NCI-H146 treated with DMSO at 0.1 percent for 48 hours (cell line): ENCODE measurements at regions not wholly inside any gene's neighbourhood (a gene's known extent, or its start where the extent isn't known, plus 50 kb on each side); places are given as distances from the start of the nearest gene placed in this dataset.
A peak's percentile ranks its signal among the peaks of the same experiment; 100 is the strongest.

Experiments
- DNase-seq: peaks from one replicate; lab custom pipeline; 2025; ENCODE audit not compliant: unreplicated experiment; lab: John Stamatoyannopoulos, UW

DNA sequence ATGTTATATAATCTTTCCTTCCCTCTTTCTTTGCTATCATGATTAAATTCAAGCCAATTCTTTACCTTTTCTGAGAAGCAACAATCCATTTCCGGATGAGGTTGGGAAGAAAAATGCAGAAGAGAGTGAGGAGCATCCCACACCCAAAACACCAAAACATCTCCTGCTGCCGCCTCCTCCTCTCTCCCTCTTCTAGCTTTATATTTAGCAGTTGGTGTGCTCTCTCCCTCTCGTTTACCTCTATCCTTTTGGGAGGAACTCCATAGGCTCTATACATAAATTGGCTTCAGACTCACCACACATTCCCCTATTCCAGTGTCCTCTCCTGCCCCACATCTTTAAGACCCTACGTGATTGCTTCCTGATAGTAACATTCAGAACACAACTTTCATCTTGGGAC is 332.2 kb upstream of the PLXNA2 start:
- DNase-seq = no peak

DNA sequence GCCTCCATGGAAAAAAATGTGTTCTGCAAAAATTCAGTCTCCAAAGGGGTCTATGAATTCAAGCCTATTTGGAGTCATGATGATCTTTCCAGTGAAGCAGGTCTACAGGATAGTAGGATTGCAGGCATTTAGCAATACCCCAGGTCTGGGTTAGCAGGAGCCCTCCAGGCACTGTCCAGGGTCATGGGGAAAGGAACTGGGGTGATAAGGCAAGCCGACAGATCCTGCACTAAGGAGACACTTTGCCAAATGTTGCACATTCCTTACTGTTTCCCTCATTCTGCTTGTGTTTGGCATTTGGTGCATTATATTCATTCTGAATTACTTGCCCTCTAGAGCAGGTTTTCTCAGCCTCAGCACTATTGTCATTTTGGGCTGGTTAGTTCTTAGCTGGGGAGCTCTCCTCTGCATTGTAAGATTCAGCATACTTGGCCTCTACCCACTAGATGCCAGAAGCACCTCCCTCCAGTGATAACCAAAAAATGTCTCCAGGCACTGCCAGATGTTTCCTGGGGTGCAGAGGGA is 333.3 kb upstream of the PLXNA2 start:
- no peak for DNase-seq

DNA sequence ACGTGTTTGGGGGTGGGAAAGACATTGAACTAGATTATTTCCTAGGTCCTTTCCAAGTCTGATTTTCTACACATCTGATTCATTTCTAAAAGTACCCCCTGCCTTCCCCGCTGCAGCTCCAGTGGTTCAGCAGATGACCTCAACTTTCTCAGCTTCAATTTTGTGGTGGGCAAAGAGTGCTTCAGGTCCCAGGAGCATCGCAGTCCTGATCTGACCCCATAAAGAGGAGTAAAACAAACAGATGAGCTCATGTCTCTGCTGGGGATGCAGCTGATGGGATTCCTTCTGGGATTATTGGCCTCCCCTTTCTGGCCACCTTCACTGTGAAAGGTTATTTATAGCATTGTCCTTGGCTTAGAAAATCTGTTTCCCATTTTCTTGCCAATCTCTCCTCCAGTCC is 337.0 kb upstream of the PLXNA2 start:
- no peak for DNase-seq

DNA sequence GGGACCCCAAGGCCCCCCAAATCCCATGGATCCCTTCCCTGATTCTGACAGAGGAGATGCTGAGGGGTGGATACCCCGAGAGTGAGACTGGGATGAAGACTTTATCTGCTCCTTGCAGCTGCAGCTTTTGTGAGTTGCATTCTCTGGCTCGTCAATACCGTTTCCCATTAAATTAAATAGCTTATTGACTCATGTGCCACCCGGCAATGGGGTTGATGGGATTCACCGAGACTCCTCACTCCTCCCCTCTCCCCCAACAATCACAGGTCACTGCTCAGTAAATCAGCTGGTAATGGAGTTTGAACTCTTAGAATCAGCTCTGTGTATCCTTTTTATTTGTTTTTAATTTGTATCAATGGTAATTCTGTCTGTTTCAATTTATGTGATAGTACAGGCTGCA is 337.5 kb upstream of the PLXNA2 start:
- peak; percentile 15 for DNase-seq

DNA sequence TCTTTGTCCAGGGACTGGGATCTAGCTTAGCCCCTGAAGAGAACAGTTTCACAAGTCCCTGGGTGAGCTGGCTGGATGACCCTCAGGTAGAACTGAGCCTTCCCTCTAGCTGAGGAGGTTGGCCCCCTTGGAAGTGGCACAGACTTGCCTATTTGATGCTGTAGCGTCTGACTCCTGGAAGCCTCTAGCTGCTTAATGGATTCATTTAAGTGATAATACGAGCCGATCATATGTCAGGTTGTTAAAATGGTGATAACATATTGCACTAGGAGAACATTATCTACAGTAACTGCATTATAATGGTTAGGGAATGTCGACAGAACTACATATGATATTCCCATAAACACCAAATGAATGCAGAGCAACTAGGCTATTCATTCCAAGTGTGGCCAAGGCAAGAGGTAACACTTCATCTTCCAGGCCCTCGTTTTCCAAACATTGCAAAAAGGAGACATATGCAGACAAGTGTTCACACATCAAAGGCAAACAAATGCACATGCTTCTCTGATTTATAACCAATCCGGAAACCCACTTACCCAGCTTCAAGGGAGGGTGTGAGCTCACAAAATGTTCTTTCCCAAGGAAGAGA is 340.1 kb upstream of the PLXNA2 start:
- DNase-seq = no peak

DNA sequence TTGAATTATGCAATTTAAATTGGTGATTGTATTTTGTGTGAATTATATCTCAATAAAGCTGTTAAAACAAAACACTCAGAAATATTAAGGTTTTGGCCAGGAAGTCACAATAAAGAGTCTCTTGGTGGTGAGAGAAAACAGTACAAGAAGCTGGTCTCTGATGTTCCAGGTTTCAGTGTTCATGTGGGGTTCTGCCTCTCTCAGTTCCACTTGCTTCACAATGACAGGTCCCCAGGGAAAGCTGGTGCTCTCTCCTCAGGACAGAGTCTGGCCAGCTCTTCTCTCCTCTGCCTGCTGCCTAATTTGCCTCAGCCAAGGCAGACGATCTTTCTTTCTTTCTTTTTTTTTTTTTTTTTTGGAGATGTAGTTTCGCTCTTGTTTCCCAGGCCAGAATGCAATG is 342.9 kb upstream of the PLXNA2 start:
- DNase-seq = no peak

DNA sequence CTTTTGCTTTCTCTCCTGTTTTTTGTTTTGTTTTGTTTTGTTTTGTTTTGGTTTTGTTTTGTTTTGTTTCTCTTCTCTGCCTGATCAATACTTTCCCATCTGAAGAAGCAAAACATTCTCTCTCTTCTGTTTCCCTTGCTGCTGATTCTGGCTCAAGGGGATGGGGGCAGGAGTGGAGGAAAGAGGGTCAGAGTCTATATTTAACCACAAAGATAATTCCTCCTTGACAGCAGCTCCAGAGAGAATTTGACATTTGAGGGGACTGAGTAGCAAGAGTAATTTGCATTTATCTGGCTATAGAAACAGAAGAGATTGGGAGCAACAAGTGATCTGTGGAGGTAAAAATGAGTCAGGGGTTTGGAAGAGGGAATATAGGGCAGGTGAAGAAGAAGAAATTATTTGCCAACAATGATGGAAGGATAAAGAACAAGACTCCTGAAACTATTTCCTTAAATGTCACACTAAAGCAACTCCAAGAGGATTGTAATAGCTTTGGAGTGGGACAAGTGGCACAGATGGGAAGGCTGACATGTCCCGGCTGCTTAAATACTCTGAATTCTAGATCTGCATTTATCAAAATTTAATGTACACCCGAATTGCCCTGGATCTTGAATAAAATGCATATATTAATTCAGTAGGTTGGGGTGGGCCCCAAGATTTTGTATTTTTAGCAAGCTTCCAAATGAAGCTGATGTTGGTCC is 349.3 kb upstream of the PLXNA2 start:
- no peak for DNase-seq

DNA sequence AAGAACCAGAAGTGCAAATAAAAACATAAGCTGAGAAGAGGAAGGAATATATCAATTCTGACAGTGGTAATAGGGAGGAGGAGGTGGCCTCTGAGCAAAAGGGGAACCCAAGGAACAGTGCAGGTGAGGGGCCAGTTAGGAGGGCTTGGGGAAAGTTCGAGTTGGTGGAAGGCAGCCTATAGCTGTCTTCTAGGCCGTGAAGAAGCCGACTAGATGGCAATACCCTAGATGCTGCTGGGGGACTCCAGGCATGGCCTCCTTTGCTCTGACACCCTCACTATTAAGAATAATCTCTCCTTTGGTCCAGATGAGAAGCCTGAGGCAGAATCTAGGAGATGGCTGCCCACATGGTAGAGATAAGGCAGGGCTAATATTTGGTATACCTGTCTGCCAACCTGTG is 351.1 kb upstream of the PLXNA2 start:
- no peak for DNase-seq

DNA sequence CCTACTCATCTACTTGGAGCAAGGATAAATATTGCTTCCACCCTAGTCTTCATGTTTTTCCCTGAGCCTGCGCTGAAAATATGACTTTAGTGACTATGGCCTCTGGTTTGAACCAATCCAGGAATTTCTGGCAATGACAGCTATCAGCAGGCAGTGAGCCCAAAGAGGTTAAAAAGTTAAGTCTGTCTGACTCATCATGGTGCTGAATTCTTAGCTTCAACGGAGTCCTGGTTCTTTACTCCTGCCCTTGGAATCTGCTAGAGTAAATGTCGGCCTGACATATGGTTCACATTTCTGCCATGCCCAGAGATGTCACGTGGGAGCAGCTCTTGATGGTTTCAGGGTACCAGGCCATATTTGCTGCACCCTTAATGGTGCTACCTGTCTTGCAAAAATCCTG is 351.6 kb upstream of the PLXNA2 start:
- no peak for DNase-seq

DNA sequence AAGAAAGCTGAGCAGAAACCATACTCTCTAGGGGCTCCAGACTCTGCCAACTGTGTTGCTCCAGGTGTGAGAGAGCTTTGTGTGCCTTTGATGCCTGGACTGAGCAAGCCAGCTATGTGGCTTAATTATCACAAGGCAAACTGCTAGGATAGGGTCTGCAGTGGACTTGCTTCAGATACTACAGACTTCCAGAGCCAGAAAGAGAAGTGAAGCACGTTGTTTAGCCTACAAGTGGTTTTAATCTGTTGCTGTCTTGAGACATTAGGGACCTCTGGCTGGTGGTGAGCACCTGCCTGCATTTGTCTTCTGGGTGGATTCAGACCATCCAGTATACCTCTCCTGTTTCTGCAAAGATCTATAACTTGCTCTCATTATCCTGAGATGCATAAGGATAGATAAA is 353.4 kb upstream of the PLXNA2 start:
- no peak for DNase-seq

DNA sequence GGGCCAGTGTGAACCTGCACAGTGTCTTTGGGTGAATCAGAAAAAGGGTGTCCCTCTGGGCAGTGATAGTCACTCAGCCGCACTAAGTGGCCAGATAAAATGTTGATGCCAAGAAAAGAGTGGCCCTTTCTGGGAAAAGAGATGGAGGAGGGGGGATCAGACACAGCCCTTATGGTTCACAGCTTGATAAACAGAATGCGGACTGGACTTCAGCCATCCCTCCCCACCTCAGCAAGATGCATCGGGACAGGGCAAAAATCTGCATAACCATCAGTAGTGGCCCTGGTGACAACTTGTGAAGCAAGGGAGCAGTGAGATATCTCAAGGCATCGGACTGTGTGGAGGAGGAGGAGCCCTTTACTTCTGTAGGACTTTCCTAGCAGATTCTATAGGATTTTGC is 353.8 kb upstream of the PLXNA2 start:
- no peak for DNase-seq

DNA sequence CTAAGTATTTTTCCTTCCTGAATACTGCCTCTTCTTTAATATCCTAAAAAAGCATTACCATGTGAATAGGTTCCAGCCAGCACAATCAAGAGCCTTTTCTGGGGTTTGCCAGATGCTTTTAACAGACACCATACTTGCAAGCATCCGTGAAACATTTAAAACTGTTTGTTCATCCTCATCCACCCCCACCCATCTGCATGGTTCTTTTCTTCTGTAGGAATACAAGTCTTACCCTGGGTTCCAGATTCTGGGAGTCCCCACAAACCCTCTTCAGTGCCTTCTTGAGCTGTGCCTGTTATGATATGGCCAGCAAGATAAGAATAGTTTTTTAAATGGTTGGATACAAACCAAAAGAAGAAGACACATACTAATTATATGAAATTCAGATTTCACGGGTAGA is 354.9 kb upstream of the PLXNA2 start:
- no peak for DNase-seq

DNA sequence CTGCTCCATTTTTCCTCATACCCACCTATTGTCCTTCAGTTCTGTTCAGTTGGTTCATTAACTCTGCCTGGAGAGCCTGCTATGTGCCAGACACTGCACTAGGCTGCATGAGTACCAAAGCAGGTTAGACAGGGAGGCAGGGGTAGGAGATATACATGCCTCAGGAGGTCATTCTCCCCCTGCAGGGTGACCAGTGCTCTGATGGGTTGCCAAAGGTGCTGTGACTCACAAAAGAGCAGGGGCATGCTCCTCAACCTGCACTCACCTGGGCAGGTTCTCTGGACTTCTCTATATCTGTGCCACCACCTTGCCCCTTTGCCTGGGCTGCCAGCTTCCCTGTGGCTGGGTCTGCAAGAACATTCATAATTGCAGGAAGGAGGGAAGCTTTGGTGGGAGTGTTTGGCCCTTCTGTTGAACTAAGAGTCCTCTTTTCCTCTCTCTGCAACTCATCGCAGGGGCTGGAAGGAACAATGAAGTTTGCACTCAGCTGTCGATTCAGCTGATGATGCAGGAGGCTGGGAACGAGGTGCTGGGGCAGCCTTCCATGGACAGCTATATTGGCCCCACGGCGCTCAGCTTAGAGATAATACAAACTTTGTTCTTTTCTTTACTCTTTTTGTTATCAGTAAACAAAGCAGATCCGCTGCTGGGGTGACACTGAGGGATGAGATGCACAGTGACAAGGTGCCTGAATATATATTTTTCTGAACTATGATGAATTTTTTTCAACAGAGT is 356.4 kb upstream of the PLXNA2 start:
- DNase-seq = no peak

DNA sequence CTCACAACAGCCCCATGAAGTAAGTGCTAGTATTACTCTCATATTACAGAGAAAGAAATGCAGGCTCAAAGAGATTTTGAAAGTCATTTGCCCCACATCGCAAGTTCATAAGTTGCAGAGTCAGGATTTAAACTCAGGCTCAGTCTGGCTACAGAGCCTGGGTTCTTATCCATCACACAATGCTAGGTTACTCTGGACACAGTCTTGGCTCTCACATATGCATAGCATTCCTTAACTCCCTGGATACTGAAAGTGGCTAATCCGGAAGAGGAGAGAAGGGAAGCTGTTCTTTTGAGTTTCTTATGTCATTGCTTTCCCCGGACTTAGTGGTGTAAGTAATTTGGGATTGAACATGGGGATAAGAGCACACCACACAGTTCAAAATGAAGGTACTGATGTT is 357.4 kb upstream of the PLXNA2 start:
- no peak for DNase-seq

DNA sequence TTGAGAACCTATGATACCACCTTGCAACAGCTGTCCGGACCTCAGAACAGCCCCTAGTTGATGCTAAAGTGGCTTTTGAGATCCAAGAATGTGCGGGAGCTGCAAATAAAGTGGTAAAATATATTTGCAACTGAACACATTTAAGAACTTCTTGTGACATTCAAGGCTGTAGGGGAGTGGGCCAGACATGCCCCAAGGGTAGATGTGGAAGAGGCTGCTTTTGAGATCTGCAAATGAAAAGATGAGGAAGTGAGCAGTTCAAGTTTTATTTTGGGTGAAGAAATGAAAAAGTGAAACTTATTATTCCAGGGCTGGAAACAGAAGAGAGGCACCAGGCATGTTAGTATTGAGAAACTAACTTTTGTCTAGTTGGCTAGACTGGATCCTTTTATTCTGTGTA is 359.5 kb upstream of the PLXNA2 start:
- DNase-seq = no peak

DNA sequence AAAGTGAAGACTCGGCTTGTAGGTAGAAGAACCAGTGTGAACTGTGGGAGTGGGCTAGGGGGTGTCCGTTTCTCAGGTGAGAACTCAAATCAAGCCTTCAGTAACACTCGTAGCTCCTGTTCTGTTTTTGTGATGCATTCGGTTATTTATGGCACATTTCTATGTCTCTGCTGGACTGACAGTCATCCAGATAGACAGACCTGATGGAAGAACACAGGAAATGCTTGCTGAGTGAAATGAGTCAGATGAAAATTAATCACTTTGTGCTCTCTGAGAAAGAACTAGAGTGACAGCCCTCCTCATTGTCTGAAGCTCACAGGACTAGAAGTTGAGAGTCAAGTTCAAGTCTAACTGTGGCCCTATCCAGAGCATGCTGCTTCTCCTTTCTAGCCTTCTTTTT is 360.1 kb upstream of the PLXNA2 start:
- no peak for DNase-seq

DNA sequence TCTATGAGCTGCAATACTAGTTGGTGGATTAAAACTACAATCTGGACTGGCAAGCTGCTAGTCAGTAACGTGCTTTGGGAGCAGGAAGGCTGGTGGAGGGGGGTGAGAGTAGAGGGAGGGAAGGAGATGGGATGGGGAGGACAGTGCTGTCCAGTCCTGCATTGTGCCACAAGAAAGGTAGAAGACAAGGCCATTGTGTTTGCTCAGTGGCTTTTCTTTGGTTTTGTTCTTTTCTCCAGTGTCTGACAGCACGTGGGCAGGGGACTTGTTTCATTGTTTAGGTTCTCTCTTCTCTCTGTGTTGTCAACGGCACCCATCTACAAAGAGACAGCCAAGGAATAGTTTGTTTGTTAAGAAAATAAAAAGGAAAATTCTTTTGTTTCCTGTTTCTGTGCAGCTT is 362.8 kb upstream of the PLXNA2 start:
- DNase-seq = no peak

DNA sequence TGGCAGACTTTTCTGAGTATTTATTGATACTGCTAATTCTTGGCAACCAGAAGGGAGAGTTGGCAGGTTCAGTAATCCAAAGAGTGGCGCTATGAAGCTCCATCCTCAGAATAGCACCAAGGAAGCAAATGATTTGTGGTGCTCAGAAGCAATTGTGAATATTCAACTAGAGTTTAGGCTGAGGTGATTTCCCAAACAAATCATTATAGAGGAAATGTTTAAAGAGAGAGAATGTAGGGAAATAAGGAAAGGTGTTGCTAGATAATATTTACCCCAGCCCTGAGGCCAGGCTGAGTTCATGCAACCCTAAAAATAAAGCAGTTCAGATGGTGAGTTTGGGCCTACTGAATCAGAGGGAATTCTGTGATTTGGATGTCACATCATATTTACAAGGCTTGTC is 363.4 kb upstream of the PLXNA2 start:
- no peak for DNase-seq

DNA sequence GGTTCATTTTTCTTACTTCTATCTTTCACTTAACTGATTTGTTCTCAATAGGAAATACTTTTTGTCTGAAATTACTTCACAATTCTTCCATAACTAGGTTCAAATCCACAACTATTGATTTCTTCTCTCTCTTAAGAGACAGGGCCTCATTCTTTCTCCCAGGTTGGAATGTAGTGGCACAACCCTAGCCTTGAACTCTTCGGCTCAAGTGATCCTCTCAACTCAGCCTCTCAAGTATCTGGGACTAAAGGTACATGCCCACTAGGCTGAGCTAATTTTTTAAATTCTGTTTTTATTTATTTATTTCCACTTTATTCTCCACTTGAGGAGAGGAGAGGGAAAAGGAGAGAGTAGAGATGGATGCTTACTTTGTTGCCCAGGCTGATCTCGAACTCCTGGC is 370.4 kb upstream of the PLXNA2 start:
- no peak for DNase-seq

DNA sequence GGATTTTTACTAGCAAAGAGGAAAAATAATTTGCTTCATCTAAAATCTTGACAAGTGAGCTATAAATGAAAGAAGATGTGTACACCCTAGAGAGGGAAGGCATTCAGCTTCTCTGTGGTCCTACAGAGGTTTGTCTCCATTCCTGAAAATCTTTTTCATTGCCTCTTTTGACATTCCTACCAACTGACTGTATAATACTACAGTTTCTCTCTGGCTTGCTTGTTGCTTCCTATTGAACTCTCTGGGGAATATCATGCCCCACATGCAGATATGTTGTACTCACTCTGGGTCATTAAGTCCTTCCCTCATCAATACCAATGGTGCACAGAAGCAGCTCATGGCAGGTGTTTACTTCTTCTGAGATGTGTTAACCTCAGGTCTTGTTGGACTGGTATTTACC is 371.2 kb upstream of the PLXNA2 start:
- DNase-seq = no peak

DNA sequence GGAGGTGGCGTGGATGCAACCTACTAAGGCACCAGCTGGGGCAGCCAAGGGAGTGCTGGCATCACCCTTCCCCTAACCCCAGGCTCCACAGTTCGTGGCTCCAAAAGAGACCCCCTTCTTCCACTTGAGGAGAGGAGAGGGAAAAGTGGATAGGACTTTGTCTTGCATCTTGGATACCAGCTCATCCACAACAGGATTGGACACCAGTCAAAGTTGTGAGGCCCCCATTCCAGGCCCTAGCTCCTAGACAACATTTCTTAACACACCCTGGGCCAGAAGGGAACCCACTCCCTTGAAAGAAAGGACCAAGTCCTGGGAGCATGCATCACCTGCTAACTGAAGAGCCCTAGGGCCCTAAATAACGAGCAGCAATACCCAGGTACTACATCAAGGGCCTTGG is 372.6 kb upstream of the PLXNA2 start:
- no peak for DNase-seq
